Astrocyte of the hippocampus (primary cell): ENCODE measurements at regions not wholly inside any gene's neighbourhood (a gene's known extent, or its start where the extent isn't known, plus 50 kb on each side); places are given as distances from the start of the nearest gene placed in this dataset.

Source experiments
- DNase-seq: peaks from one replicate; pipeline ENCODE4 v3.0.0; 2011; ENCODE audit warnings: low read depth, low spot score

DNA sequence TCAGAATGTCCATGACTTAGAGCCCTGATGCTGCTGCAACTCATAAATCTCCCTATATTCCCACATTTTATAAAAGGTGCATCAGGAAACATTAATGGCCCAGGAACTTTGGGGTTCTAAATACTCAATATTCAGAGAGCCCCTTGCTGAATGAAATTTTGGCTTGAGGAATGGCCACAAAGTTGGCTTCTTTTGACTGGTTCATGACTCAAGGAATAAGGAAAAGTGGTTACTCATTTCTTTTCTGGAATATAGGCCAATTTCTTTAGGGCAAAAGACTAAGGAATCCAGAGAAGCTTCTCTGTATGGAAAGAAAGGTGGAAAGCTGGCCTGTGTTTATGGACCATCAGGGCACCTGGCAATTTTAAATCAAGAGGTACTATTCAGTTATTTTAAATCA, 308.9 kb upstream of the NT5C1B start:
- no peak for DNase-seq

DNA sequence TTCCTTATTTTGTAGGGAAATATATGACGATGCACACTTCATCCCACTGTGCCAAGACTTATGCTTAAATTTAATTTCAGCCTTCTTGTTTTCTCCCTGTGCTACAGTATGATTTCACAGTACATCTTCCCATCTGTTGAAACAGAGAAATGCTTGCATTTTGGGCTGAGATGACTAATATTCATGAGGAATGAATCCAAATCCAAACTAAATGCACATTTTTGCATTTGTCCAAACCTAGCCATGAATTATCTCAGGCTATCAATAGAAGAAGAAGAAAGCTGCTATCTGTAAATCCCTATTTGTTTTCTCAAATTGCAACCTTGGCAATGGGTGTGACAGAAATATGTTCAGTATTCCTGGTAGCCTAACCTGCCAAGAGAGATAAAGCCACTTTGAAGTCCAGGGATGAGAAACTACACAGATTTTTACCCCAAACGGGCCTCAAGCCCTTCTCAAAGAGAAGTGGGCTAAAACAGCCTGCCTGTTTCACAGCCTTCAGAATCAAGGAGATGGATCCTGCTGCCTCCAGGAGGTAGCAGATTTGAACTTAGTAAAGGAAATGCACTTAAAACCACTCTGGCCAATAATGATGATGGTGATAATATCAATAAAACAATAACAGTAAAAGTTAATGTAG, 306.9 kb upstream of the NT5C1B start:
- DNase-seq: peak; percentile 16

DNA sequence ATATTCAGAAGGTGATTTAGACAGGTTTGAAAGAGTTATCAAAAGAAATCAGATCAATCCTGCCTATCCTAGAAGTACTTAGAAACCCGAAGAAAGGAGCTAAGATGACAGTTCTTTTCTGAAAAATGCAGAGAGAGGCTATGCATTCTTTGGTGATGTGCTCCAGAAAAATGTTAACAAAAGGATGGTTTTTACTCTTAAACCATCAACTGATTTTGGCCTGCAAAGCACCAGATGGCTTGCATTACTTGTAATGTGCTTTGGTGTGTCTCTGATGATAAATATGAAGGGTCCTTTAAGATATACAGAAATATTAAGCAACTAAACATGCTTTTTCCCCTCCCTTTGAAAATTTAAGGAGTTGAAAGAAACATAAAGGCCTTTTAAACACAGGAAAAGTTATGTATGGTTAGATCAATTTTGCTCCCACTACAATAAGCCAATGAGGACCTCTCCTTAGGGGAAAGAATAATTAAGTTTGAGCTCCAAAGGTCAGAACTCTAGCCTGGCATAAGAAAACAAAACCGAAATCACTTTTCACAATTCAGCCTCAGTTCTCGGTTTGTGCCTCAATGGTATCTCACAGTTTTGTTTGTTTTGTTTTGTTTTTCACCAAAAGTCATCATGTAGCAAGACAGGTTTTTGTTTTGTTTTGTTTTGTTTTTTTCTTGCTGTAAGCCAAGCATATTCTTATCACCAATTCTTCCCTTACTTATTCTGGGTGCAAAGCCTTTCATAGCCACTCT, 302.4 kb upstream of the NT5C1B start:
- DNase-seq: no peak

DNA sequence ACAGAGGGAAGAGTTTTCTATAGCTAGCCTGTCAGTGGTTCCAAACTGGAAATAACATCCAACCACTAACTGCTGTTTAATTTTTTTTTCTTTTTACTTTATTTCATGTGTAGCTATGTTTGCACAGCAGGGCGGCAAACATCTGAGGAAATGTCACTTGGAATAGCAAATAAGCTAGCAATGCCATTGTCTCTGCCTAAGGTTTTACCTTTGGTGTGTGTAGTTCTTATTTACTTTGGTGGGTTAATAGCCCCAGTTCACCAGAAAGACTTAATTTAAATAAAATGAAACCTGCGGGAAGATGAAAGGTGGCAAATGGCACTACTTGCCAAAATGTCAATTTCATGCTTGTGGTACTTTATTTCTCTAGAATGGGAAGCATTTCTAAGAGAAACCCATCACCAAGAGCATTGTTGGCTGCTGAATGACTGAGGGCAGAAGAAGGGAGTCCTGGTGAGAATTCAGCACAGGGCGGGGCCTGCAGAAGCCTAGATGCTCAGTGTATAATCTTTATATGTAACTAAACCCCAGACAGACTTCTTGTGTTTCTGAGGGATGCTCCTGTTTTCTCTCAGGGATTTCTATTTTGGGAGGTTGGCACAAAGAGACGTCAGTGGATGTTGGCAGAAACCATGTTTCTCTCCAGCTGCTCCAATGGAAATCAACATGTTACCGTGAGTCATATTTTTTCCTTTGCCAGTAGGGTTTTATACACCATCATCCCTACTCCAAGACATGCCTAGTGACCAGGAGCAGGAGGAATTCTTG, 300.4 kb upstream of the NT5C1B start:
- DNase-seq: no peak

DNA sequence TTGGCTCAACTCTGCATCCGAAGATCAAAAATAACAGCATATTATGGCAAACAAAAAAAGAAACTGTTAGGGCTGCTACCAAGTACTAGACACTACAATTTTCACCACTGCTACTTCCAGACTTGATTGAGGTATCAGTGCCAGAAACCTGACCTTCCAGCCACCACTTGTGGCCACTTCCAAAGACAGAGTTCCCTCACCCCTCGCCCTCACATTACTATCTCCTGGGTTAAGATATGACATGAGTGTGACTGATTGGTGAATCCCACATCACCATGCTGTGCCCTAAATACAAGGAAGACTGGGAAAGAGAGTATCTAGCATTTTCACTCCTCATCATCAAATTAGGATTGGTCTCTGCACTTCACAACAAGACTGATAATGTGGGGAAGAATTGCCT, 296.1 kb upstream of the NT5C1B start:
- no peak for DNase-seq

DNA sequence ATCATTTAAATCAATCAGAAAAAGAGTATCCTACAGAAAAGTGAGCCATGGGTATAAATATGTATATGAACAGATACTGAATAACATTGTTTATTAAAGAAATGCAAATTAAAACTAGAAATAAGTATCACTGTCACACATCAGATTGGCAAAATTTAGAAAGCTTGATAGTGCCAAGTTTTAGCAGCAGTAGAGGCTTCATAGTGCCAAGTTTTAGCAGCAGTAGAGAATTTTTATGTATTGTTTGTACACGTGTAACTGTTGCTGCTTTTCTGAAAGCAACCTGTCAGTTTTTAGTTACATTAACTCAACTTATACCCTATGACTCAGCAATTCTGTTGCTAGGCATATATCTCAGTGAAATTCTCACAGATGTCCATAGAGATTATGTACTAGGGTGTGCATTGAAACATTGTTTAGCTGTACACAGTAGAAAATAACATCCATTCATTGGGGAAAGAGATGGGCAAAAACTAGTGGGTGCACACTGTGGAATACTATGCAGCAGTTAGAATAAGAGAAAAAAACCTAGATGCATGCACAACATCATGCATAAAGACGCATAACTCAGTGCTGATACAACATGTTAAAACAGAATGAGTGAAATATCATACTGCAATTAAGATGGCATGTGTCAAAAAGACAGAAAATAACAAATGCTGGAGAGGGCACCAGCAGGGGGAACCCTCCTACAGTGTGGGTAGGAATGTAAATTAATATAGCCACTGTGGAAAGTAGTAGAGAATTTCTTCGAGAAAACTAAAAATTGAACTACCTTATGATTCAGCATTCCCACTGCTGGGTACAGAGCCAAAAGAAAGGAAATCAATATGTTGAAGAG, 294.5 kb upstream of the NT5C1B start:
- peak; percentile 14 for DNase-seq

DNA sequence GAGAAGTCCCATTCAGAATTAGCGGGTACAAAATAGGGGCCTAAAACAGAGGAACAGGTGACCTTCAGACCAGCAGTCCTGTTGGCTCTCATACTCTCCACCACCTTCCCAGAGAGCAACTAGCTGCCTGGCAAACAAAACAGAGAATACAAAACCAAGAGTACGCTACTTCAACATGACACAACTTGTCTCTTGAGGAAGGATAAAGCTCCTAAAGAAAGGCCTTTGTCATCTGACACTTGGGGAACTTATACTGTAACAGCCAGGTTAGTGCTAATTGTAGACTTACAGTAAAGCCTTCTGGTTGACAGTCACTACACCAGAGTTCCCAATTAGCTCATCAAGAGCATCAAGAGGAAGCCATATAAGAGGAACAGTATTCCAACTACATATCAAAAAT, 282.1 kb upstream of the NT5C1B start:
- no peak for DNase-seq

DNA sequence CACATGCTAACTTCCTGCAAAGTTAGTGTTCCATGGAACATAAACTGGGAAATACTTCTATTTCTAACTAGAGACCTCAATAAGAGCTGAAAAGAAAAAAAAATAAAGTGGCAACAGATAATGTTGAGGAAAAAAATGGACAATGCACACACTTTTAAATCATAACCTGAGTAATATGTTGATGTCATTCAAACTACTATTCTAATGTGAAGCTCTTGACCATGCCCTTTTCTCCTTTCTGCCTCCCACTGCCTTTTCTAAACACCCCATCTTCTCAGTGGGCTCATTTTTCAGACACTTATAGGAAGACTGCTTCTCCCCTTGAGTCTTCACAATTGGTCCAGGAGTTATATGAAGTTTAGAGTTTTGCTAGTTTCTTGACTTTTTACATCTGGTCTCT, 280.9 kb upstream of the NT5C1B start:
- DNase-seq: no peak

DNA sequence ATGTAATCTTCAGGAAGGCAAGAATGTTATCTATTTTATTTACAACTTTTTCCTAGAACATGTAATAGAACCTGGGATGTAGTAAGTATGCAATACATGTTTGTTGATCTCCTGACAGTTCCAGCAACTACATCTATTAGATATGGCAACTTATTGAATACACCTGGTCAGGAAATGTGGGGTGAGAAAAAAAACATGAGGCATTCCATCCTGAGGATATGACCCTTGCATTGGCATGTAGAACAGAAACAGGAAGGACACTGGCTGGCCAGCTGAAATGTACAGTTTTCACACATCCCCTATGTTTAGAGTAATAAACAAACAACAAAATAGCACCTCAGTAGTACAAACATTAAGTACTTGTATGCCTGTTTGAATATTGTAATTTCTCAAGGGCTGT, 272.6 kb upstream of the NT5C1B start:
- DNase-seq: no peak

DNA sequence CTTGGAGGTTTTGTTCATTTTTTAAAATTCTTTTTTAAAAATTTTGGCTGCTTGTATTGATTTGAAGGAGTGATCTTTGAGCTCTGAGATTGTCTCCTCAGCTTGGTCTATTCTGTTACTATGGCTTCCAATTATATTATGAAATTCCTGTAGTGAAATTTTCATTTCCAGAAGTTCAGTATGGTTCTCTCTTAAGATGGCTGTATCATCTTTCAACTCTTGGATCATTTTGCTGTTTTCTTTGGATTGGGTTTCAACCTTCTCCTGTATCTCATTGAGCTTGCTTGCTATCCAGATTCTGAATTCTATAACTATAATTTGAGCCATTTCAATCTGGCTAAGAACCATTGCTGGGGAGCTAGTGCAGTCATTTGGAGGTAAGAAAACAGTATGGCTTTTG, 270.8 kb upstream of the NT5C1B start:
- no peak for DNase-seq

DNA sequence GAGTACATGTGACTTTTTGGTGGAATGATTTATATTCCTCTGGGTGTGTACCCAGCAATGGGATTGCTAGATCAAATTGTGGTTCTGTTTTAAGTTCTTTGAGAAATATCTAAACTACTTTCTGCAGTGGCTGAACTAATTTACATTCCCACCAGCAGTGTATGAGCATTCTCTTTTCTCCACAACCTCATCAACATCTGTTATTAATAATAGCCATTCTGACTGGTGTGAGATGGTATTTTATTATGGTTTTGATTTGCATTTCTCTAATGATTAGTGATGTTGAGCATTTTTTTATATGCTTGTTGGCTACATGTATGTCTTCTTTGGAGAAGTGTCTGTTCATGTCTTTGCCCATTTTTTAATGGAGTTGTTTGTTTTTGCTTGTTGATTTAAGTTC, 267.4 kb upstream of the NT5C1B start:
- DNase-seq: no peak

DNA sequence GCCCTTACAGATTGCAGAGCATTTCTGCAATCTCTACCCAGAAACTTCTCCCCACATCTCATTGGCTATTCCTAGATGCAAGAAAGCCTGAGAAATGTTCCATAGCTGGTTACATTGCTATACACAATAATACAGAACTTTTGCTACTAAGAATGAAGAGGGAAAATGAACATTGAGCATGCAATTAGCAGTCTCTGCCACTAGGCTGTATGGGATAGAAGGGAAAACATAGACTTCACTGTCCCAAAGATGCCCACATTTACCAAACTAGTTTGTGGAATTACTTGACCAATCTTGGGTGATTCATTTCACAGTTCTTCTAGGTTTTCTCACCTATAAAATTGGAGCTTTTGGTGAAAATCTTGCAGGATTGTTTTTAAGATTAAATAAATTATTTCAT, 265.7 kb upstream of the NT5C1B start:
- peak; percentile 10 for DNase-seq

DNA sequence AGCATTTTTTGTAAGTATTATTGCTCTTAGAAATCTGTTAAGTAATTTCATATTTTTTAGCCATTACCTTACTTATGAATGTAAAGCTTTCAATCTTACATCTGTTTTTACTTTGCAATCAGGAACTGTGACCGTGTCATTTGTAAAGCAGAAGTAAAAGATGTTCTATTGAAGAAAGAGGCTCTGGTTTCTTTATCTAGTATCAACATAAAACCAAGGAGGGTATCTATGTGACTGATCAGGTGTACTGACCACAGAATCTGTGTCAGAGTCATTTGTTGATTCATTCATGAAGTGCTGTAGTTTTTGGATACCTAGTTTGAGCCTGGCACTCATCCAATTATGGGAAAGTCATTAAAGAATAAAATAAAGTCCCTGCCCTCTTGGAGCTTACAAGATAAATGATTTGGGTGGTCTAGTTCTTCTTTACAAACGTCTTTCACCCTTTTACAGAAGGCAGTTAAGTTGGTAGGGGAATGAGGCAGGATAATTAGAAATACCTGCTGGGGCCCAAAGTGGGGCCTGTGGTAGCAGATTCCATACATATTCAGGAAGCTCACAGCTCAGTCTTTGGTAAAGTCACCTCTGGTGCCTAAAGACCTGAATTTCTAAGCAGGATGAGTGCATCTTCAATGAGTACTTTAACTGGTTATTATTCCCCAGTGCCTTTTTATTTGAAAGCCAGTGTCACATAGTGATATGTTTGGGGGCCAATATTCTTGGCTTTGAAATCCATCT, 260.6 kb upstream of the NT5C1B start:
- DNase-seq: no peak

DNA sequence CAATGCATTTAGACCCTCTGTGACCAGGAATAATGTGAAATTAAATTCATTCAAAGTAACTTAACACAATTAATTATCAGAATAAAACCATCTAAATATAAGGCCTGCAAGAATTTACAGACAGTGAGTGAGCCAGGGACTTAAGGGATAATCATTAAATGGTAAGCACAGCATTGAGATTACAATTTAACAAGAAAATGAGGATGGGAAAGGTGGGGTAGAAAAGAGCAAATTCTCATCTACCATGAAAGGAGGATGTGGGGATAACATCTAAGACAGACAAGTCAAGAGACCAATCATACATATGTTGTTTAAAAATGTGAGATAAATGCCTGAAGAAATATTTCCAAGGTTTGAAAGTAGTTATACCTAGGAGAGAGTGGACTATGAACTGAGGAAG, 259.3 kb upstream of the NT5C1B start:
- DNase-seq: no peak

DNA sequence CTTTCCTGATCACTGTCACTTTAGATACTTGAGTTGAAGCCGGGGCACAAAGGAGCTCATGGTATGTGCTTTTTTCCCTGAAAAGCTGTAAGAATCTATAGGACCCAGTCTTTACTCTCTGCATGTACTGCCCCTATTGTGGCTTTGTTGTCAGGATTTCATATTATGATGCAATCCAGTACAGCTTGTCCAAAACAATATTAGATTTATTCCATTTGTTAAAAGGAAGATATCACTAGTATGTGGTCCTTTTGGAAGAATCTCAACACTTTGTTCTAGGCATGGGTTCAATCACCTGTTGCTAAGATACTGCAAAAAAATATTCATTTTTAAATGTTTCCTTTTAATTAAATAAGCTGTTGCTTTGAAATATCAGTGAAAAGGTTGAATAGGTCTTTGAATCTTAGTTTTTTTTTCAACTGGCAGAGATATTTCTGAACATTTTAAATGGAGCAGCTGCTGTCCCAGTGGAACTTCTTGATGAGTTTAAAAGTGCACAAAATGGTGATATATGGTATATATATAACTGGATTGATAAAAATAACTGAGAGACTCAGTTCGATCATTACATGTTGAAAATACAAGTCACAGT, 256.6 kb upstream of the NT5C1B start:
- DNase-seq: no peak

DNA sequence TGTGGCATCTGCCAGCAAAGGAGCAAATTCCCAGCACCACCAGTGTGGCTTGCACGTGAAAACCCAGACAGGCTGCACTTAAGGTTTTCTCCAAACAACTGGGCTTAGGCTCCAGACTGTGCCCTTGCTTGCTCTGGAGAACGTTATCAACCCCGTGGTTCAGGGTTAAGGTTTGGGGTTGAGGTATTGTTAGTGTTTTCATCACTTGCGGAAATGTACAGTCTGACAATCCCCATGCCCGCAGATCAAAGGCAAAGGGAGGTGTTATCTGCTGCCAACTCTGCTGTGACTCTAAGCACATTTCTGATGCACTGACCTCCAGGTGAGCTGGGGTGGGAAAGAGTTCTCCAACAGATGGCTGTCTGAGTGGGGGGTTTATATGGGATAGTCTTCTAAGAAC, 253.5 kb upstream of the NT5C1B start:
- no peak for DNase-seq

DNA sequence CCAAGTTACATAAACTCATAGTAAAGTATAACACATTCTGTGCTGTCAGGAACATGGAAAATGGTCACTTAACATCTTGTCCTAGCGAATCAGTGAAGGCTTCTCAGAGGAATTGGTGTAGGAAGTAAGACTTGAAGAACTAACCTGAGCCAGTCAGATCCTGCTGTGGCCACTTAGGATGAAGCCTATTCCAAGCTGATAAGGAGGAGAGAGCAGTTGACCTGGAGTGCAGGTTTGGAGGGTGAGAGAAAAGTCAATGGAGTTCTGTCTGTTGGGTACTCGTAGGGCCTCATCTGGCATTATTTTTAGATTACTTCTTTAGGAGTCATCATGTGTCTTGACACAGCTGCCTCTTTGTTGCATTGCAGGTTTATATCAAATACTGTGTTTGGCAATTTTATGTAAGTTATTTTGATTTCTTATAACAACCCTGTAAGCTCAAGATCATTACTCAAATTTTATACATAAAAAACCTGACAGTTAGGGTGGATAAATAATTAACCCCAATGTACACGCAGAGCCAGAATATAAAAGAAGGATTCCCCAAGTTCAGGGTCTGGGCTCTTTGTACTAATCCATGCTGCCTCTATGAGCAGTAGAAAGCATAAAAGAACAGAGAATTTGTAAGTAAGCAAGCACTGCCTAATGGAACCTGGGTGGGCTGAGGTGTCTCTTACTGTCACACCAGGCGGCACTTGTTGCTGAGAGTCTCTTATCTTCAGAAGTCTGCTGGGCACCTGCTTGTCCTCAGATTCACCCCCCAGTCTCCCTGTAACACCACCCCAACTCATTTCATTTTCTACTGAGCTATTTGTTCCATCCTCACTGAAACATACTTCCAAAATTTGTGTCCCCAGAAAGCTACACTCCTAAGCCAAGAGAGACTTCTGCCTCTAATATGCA, 252.1 kb upstream of the NT5C1B start:
- no peak for DNase-seq

DNA sequence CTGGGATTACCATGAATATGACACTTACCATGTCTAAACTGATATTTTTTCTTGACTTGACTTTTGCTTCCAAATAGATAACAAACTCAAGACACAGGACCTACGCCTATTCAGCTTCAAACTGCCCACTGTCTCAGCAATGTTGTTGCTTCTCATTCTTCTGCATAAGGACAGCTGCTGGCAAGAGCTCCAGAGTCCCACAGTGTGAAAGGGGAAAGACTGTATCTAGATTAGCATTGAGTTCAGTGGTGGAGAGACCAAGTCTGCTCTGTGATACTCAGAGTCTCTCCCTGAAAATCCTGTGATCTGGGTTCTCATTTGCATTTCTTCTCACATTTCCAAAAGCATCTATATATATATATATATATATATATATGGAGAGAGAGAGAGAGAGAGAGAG, 247.9 kb upstream of the NT5C1B start:
- no peak for DNase-seq

DNA sequence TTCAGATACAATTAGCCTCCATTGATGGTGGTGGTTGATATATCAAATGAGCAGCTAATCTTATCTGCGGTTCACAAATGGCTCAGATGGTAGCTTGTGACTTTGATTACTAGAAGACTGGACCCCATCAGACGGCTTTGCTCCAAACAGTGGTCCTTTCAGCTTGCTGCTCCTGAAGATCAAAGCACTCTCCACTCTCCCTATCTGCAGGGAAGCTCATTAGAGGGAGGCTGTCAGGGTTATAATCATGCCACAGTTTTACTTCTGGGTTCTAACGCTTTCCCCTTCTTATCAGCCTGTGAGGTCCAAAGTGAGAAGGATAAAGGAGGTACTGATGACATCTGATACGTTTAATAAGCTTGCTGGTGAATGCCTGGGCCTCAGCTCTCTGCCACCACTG, 247.1 kb upstream of the NT5C1B start:
- no peak for DNase-seq

DNA sequence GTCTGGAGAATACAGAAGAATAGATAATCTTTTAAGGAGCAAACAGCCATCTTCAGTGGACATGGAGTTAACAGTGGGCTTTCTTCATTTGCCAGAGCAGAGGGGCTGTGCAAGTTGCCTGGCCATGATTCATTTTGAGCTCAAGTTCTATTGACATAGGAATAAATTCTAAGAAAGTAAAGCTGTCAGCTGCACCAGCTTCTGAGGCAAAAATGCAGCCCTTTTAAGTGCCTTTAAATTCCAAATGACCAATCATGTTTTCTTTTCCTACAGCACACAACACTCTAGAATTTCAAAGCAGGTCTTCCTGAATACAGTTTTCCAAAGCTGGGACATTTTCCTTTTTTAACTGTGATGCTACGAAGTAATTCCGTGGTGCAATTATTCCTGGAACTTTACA, 246.4 kb upstream of the NT5C1B start:
- DNase-seq: no peak
